ENCODE measurements at regions not wholly inside any gene's neighbourhood (a gene's known extent, or its start where the extent isn't known, plus 50 kb on each side); places are given as distances from the start of the nearest gene placed in this dataset.

GRCh38 chr15:31238906-31239305 is 87.7 kb upstream of the KLF13 start:
- Histone ChIP-seq H3K9me3 (ENCODE audit: control insufficient read depth, insufficient read depth, low read depth, low read length) (no peaks in the 10 kb centered on the region), H3K27ac (ENCODE audit: low read length) (no peak overlapping the region), H3K4me1 (ENCODE audit: control insufficient read depth, insufficient read depth, low read length) (peaks cover 5% of the 10 kb centered on the region), H3K4me3 (ENCODE audit: low read depth in 2 of 2, low read length in 2 of 2) (no peak overlapping the region), H3K27me3 (ENCODE audit: control insufficient read depth, insufficient read depth, low read length) (no peaks in the 10 kb centered on the region), H3K36me3 (ENCODE audit: control insufficient read depth, insufficient read depth, low read length) (no peaks in the 10 kb centered on the region)
- CTCF ChIA-PET: no interaction called here
- intact Hi-C loops (cut with micrococcal nuclease; ENCODE audit: unreplicated experiment): no loop called here
- DNase-seq (ENCODE audit: low read depth, low spot score) (no peak), ATAC-seq (no peak)
- no TSS peak for BruUV-seq (replicated peaks)
- POLR2A ChIA-PET: no interaction called here
- in situ Hi-C loops (cut with HindIII; ENCODE audit: low pct_unique_long_range_greater_than_20kb, low sequenced_read_pairs): no loop called here
- TF ChIP-seq REST (IDR thresholded peaks at IDR 0.05; ENCODE audit: insufficient read depth in 1 of 2, low read depth in 2 of 2, low read length in 1 of 2) (no peak), POLR2AphosphoS5 (IDR thresholded peaks at IDR 0.05; ENCODE audit: low read depth, low read length) (no peak), TCF7L2 (IDR thresholded peaks at IDR 0.05; ENCODE audit: low read depth, low read length) (no peak), SIN3A (IDR thresholded peaks at IDR 0.05; ENCODE audit: borderline replicate concordance, insufficient read depth, low read depth, low read length) (no peak), CTCF (IDR thresholded peaks at IDR 0.05) (no peak)

- no TSS peak for BruUV-seq (replicated peaks)
- TF ChIP-seq REST (IDR thresholded peaks at IDR 0.05; ENCODE audit: insufficient read depth in 1 of 2, low read depth in 2 of 2, low read length in 1 of 2) (no peak), POLR2AphosphoS5 (IDR thresholded peaks at IDR 0.05; ENCODE audit: low read depth, low read length) (no peak), SIN3A (IDR thresholded peaks at IDR 0.05; ENCODE audit: borderline replicate concordance, insufficient read depth, low read depth, low read length) (no peak), CTCF (IDR thresholded peaks at IDR 0.05) (no peak), TCF7L2 (IDR thresholded peaks at IDR 0.05; ENCODE audit: low read depth, low read length) (no peak)
- Histone ChIP-seq H3K9me3 (ENCODE audit: control insufficient read depth, insufficient read depth, low read depth, low read length) (no peaks in the 10 kb centered on the region), H3K27ac (ENCODE audit: low read length) (no peak overlapping the region), H3K27me3 (ENCODE audit: control insufficient read depth, insufficient read depth, low read length) (no peaks in the 10 kb centered on the region), H3K36me3 (ENCODE audit: control insufficient read depth, insufficient read depth, low read length) (no peaks in the 10 kb centered on the region), H3K4me1 (ENCODE audit: control insufficient read depth, insufficient read depth, low read length) (peaks cover 5% of the 10 kb centered on the region), H3K4me3 (ENCODE audit: low read depth in 2 of 2, low read length in 2 of 2) (no peak overlapping the region)
- CTCF ChIA-PET: no interaction called here
- in situ Hi-C loops (cut with HindIII; ENCODE audit: low pct_unique_long_range_greater_than_20kb, low sequenced_read_pairs): no loop called here
- DNase-seq (ENCODE audit: low read depth, low spot score) (no peak), ATAC-seq (no peak)
- intact Hi-C loops (cut with micrococcal nuclease; ENCODE audit: unreplicated experiment): no loop called here
- POLR2A ChIA-PET: interaction anchor here (0.6 kb wide), 1 partner anchor 202 kb away, joined by 6 read pairs; no protein-coding TSS in a partner anchor
Observed at GRCh38 chr15:31239409-31239808, 87.2 kb upstream of the KLF13 start.

Data from Panc1 (cell line).